ENCODE measurements at regions not wholly inside any gene's neighbourhood (a gene's known extent, or its start where the extent isn't known, plus 50 kb on each side); places are given as distances from the start of the nearest gene placed in this dataset.

GRCh38 chr2:160683206-160683605 is 189.6 kb upstream of the RBMS1 start:
- no peak for DNase-seq

- no peak for DNase-seq
Measured at GRCh38 chr2:160687629-160688028, 194.0 kb upstream of the RBMS1 start.

DNA sequence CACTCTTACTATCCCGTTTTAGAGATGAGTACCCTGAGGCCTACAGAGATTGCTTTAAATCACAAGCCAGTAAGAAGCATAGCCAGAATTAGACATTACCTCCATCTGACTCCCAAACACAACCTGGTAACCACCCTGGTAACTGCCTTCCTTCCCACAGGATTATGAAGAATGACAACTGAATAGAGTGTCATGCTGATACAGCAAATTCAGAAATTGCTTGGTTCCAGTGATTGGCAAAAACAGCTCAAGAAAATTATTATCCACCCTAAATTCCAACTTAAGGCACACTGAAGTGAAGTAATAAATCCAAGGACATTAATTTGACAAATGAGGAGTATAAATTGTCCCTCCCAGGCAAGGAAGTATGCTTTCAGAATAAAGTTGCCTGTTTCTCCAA is 195.8 kb upstream of the RBMS1 start:
- no peak for DNase-seq

GRCh38 chr2:160694221-160694620 is 200.6 kb upstream of the RBMS1 start:
- no peak for DNase-seq

DNA sequence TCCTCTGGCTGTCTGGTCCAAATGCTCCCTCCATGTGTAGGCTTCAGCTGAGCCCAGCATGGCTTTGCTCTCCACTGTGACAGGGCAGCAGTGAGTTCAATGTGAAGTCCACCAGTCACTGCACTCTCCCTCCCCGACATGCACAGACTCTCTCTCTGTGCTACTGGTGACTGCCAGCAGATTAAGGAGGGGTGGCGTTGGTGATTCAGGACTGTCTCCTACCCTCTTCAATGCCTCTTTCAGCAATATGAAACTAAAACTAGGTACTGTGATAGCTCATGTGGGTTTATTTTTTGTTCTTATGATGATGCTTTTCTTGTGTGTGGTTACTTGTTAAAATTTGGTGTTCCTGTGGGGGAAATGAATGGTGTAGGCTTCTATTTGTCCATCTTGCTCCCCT is 201.0 kb upstream of the RBMS1 start:
- DNase-seq, result no peak

DNA sequence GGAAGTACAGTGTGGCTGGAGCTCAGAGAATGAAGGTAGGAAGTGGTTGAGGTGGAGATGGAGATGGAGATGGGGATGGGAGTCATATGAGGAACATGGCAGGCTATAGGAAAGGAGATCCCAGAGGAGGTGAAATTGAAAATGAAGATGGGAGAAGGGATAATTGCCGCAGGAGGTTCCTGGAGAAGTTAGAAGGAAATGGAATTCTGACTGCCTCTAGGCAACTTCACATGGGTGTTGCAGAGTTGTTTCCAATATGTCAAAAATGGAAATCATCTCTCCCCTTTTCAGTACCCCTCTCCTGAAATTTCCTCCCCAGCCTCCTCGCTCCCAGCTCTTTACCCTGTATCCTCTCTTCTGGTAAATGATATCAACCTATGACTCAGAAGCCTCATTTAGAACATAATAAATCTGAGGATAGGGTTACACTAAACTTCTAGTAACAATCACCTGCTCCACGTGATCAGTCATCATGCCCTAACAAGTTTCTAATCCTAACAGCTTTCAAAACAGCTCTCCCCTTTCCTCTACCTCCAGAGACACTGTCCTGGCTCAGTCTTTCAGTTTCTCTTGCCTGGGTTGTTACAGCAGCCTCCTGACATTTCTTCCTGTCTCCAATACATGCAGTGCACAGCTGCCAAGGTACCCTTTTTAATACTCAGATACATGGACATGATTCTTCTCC is 201.9 kb upstream of the RBMS1 start:
- no peak for DNase-seq

- no peak for DNase-seq
Measured at GRCh38 chr2:160696087-160696452, 202.5 kb upstream of the RBMS1 start.

- DNase-seq, result no peak
Measured at GRCh38 chr2:160697817-160698216, 204.2 kb upstream of the RBMS1 start.

GRCh38 chr2:160700021-160700814 is 206.6 kb upstream of the RBMS1 start:
- no peak for DNase-seq

- DNase-seq, result no peak
Measured at GRCh38 chr2:160701822-160702221, 208.2 kb upstream of the RBMS1 start.

- DNase-seq, result no peak
Measured at GRCh38 chr2:160702754-160703153, 209.1 kb upstream of the RBMS1 start.

GRCh38 chr2:160703648-160704585 is 210.3 kb upstream of the RBMS1 start:
- DNase-seq, result peak; percentile 92 to 94

DNA sequence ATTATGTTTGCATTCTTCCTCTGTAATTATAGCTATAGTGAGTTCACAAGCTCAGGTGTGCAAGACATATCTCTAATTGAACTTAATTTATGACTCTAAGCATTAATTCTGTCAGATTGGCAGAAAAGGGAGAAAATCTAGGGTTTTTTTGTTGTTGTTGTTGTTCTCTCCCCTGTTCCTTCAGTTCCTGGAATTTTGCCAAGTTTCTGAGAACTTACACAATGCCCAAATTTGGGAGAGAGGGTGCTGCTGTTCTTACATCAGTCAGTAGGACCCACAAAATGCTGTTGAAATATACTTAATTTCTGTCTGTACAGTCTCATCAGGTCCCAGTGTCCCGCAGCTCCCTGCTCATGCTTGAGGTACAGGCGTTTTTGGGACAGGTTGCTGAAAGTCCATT is 221.8 kb upstream of the RBMS1 start:
- no peak for DNase-seq

DNA sequence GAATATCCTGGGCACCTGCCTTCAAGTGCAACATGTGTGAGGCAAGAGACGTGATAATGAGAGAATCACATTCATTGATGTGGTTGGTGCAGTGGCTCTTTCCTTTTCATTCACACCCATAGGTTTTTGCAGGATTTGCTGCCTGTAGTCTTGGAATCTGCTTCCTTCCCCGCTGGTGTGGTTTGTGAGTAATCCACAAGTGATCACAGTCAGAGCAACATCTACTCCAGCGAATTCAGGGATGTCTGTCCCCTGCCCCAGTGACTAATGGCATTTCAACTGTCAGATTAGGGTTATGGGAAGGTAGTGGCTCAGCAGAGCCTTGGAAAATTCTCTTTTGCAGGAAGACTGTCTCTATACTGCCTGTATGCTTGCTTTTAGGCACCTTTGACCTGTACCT is 225.5 kb upstream of the RBMS1 start:
- DNase-seq, result no peak

- no peak for DNase-seq
Measured at GRCh38 chr2:160720098-160720497, 226.5 kb upstream of the RBMS1 start.

DNA sequence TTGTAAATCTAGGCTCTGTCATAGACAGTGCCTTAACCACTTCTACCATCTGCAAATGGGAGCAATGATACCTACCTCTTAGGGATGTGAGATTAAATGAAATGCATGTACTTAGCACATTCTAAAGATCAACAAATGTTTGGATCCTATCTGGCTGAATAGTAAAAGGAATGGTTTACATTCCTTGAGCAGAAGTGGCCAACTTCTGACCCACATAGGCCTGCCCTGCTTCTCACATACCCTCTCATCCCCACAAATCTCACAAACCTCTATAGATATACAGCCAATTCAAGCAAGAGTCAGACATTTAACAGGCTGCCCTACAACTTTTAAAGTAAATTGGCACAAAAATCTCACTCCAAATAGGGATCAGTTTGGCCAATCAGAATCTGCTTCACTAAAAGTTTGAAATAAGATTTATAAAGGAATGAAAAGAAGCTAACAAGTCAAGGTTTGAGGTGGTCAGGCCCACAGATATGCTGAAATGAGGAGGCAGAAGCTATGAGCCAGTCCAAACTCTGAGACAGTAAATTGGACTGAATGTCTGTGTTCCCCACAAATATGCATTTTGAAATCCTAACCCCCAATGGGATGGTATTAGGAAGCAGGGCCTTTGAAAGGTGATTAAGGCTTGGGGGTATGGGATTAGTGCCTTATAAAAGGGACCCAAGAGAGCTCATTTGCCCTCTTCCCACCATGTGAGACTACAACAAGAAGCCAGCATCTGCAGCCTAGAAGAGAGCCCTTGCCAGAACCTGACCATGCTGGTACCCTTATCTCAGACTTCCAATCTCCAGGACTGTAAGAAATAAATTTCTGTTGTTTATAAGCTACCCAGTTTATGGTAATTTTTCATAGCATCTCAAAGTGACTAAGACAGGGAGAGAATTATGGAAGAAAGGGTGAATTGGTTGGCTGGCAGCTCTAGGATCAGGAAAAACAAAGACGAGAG is 227.8 kb upstream of the RBMS1 start:
- no peak for DNase-seq

- no peak for DNase-seq
Measured at GRCh38 chr2:160726046-160726445, 232.4 kb upstream of the RBMS1 start.

DNA sequence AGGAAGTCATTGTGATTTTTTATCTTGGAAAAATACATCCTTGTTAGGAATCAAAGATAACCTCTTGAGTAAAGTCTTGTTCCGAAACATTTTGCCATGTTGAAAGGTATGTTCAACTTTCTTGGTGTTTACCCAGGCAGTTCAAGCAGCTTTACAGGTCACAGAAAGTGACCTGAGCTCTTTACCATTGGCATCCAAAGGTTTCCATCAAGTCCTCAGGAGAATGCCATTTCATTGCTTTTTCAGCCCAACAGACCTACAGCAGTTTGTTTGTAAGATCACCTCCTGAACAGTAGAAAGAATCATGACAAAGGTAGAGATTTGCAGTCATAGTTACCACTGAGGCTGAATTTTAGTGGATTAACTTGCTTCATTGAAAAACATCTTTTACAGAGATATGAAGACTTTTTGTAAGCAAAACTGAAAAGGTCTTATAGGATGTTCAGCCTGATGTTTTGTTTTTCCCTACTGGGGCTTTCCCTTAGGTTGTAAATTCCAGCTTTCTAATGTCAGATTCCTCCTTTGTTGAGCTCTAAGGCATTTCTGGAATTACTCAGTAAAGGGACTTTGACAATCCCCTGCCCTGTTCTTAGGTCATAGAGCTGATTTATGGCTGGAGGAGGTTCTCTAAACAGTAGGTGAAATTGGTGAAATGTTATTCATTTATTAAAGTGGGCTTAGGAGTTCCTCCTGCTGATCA is 236.8 kb upstream of the RBMS1 start:
- DNase-seq, result no peak

GRCh38 chr2:160731415-160731814 is 237.8 kb upstream of the RBMS1 start:
- no peak for DNase-seq

DNA sequence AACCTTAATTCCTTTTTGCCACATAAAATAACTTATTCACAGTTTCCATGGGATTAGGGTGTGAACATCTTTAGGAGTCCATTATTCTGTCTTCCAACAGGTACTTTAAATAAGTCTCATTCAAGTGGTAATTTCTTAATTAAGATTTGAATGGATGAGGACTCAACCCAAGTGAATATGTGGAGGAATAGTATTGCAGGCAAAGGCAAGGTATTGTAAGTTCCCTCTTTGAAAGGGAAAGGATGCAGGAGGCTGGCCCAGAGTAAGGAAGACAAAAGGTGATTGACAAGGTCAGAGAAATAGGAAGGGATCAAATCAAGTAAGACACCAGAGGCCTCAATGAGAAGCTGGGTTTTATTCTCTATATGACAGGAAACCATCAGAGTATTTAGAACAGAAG is 238.2 kb upstream of the RBMS1 start:
- DNase-seq, result no peak

- DNase-seq, result no peak
Measured at GRCh38 chr2:160735696-160736095, 242.1 kb upstream of the RBMS1 start.
